Ovary (tissue), 3 donors: ENCODE measurements at regions not wholly inside any gene's neighbourhood (a gene's known extent, or its start where the extent isn't known, plus 50 kb on each side); places are given as distances from the start of the nearest gene placed in this dataset.

Experiments
- POLR2A ChIP-seq: fragments of 450-650 bp; IDR thresholded peaks from one replicate; pipeline ENCODE4 v1.6.1; 2017; ENCODE audit warnings: antibody characterized with exemption, mild to moderate bottlenecking, moderate library complexity
- TF ChIP-seq, protein P1 (sequence below), 3 donors: fragments of 450-650 bp in 2 of 3; fragments of 200-600 bp in 1 of 3; IDR thresholded peaks; one replicate each; pipeline versions ENCODE4 v1.5.1 to v1.8.0; 2016 to 2022; ENCODE audit warnings: antibody characterized with exemption in 3 of 3, mild to moderate bottlenecking in 1 of 3
- donor health status: DM: no; HTN: no; CAD: no.

- TF ChIP-seq, protein P1, sequence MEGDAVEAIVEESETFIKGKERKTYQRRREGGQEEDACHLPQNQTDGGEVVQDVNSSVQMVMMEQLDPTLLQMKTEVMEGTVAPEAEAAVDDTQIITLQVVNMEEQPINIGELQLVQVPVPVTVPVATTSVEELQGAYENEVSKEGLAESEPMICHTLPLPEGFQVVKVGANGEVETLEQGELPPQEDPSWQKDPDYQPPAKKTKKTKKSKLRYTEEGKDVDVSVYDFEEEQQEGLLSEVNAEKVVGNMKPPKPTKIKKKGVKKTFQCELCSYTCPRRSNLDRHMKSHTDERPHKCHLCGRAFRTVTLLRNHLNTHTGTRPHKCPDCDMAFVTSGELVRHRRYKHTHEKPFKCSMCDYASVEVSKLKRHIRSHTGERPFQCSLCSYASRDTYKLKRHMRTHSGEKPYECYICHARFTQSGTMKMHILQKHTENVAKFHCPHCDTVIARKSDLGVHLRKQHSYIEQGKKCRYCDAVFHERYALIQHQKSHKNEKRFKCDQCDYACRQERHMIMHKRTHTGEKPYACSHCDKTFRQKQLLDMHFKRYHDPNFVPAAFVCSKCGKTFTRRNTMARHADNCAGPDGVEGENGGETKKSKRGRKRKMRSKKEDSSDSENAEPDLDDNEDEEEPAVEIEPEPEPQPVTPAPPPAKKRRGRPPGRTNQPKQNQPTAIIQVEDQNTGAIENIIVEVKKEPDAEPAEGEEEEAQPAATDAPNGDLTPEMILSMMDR (IDR thresholded peaks at IDR 0.05), result no peak
- no peak for TF ChIP-seq POLR2A
Observed at GRCh38 chr3:159806412-159806811, 182.2 kb upstream of the IL12A start.
